ENCODE measurements at regions not wholly inside any gene's neighbourhood (a gene's known extent, or its start where the extent isn't known, plus 50 kb on each side); places are given as distances from the start of the nearest gene placed in this dataset.

- TF ChIP-seq, protein P1, sequence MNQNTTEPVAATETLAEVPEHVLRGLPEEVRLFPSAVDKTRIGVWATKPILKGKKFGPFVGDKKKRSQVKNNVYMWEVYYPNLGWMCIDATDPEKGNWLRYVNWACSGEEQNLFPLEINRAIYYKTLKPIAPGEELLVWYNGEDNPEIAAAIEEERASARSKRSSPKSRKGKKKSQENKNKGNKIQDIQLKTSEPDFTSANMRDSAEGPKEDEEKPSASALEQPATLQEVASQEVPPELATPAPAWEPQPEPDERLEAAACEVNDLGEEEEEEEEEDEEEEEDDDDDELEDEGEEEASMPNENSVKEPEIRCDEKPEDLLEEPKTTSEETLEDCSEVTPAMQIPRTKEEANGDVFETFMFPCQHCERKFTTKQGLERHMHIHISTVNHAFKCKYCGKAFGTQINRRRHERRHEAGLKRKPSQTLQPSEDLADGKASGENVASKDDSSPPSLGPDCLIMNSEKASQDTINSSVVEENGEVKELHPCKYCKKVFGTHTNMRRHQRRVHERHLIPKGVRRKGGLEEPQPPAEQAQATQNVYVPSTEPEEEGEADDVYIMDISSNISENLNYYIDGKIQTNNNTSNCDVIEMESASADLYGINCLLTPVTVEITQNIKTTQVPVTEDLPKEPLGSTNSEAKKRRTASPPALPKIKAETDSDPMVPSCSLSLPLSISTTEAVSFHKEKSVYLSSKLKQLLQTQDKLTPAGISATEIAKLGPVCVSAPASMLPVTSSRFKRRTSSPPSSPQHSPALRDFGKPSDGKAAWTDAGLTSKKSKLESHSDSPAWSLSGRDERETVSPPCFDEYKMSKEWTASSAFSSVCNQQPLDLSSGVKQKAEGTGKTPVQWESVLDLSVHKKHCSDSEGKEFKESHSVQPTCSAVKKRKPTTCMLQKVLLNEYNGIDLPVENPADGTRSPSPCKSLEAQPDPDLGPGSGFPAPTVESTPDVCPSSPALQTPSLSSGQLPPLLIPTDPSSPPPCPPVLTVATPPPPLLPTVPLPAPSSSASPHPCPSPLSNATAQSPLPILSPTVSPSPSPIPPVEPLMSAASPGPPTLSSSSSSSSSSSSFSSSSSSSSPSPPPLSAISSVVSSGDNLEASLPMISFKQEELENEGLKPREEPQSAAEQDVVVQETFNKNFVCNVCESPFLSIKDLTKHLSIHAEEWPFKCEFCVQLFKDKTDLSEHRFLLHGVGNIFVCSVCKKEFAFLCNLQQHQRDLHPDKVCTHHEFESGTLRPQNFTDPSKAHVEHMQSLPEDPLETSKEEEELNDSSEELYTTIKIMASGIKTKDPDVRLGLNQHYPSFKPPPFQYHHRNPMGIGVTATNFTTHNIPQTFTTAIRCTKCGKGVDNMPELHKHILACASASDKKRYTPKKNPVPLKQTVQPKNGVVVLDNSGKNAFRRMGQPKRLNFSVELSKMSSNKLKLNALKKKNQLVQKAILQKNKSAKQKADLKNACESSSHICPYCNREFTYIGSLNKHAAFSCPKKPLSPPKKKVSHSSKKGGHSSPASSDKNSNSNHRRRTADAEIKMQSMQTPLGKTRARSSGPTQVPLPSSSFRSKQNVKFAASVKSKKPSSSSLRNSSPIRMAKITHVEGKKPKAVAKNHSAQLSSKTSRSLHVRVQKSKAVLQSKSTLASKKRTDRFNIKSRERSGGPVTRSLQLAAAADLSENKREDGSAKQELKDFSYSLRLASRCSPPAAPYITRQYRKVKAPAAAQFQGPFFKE (tag by site-specific recombination; IDR thresholded peaks at IDR 0.05; ENCODE audit: borderline replicate concordance): no peak
- TF ChIP-seq FEZF1 (tag by site-specific recombination; IDR thresholded peaks at IDR 0.05): no peak
- no peak for TF ChIP-seq SCRT1 (tag by site-specific recombination; IDR thresholded peaks at IDR 0.05; ENCODE audit: borderline replicate concordance)
- no peak for TF ChIP-seq GLI2 (tag by site-specific recombination; IDR thresholded peaks at IDR 0.05; ENCODE audit: borderline replicate concordance, low read depth)
- no peak for TF ChIP-seq ZSCAN5A (tag by site-specific recombination; IDR thresholded peaks at IDR 0.05)
- TF ChIP-seq ZNF302 (tag by site-specific recombination; IDR thresholded peaks at IDR 0.05; ENCODE audit: low read depth): no peak
- no peak for TF ChIP-seq ZBTB48 (tag by site-specific recombination; IDR thresholded peaks at IDR 0.05)
- TF ChIP-seq, protein P2, sequence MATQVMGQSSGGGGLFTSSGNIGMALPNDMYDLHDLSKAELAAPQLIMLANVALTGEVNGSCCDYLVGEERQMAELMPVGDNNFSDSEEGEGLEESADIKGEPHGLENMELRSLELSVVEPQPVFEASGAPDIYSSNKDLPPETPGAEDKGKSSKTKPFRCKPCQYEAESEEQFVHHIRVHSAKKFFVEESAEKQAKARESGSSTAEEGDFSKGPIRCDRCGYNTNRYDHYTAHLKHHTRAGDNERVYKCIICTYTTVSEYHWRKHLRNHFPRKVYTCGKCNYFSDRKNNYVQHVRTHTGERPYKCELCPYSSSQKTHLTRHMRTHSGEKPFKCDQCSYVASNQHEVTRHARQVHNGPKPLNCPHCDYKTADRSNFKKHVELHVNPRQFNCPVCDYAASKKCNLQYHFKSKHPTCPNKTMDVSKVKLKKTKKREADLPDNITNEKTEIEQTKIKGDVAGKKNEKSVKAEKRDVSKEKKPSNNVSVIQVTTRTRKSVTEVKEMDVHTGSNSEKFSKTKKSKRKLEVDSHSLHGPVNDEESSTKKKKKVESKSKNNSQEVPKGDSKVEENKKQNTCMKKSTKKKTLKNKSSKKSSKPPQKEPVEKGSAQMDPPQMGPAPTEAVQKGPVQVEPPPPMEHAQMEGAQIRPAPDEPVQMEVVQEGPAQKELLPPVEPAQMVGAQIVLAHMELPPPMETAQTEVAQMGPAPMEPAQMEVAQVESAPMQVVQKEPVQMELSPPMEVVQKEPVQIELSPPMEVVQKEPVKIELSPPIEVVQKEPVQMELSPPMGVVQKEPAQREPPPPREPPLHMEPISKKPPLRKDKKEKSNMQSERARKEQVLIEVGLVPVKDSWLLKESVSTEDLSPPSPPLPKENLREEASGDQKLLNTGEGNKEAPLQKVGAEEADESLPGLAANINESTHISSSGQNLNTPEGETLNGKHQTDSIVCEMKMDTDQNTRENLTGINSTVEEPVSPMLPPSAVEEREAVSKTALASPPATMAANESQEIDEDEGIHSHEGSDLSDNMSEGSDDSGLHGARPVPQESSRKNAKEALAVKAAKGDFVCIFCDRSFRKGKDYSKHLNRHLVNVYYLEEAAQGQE (tag by site-specific recombination; IDR thresholded peaks at IDR 0.05): no peak
- no peak for TF ChIP-seq OVOL3 (tag by site-specific recombination; IDR thresholded peaks at IDR 0.05)
- no peak for TF ChIP-seq ZFHX2 (tag by site-specific recombination; conservative IDR thresholded peaks at IDR 0.05)
- no peak for TF ChIP-seq GLIS1 (tag by site-specific recombination; IDR thresholded peaks at IDR 0.05)
These were observed 101.2 kb upstream of the SLC4A7 start (continued) for GRCh38 chr3:27585429-27585828.

DNA sequence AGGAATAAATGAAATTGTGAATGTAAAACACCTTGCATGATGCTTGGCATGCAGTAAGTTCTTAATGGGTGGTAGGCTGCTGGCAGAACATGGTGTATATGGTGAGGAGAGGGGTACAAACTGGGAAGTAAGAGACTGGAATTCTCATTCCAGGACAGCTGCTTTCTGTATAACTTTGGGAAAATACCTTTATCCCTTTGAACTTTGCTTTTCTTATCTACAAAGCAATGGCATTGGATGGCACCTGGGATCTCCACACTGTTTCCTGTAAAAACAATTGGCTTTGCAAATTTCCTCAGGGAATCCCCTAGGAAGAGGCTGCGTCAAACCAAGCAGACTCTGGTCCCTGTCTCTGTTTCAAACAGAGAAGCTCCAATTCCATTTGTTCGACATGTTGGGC is 100.7 kb upstream of the SLC4A7 start:
- ChIA-PET POLR2A (interaction anchor here (0.7 kb wide), 1 partner anchor 43 kb away, joined by 3 read pairs; no protein-coding TSS in a partner anchor), CTCF (interaction anchor here (1.1 kb wide), 1 partner anchor 97 kb away, joined by 4 read pairs; no protein-coding TSS in a partner anchor)
- no peaks in the 10 kb centered on the region for H3K36me3 ChIP-seq (ENCODE audit: control insufficient read depth in 2 of 2, insufficient read depth in 1 of 2, low read length in 2 of 2)
- H3K4me1 ChIP-seq (ENCODE audit: control insufficient read depth, insufficient read depth, low read length): no peaks in the 10 kb centered on the region
- no peak for TF ChIP-seq WT1 (tag by site-specific recombination; IDR thresholded peaks at IDR 0.05)
- no peak for TF ChIP-seq BCL11A (tag by site-specific recombination; IDR thresholded peaks at IDR 0.05; ENCODE audit: low read depth)
- TF ChIP-seq, protein P3, sequence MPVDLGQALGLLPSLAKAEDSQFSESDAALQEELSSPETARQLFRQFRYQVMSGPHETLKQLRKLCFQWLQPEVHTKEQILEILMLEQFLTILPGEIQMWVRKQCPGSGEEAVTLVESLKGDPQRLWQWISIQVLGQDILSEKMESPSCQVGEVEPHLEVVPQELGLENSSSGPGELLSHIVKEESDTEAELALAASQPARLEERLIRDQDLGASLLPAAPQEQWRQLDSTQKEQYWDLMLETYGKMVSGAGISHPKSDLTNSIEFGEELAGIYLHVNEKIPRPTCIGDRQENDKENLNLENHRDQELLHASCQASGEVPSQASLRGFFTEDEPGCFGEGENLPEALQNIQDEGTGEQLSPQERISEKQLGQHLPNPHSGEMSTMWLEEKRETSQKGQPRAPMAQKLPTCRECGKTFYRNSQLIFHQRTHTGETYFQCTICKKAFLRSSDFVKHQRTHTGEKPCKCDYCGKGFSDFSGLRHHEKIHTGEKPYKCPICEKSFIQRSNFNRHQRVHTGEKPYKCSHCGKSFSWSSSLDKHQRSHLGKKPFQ (tag by site-specific recombination; IDR thresholded peaks at IDR 0.05): no peak
- TF ChIP-seq ZNF561 (tag by site-specific recombination; IDR thresholded peaks at IDR 0.05; ENCODE audit: borderline replicate concordance): no peak
- H3K27ac ChIP-seq (ENCODE audit: extremely low read depth, low read depth, low read length): no peak overlapping the region
- H3K9me3 ChIP-seq (ENCODE audit: control insufficient read depth, insufficient read depth, low read depth, low read length): no peaks in the 10 kb centered on the region
- H3K4me3 ChIP-seq (ENCODE audit: low read depth, low read length): no peak overlapping the region

Data from HEK293 (cell line).